NCI-H82 (cell line): ENCODE measurements at regions not wholly inside any gene's neighbourhood (a gene's known extent, or its start where the extent isn't known, plus 50 kb on each side); places are given as distances from the start of the nearest gene placed in this dataset.
A peak's percentile ranks its signal among the peaks of the same experiment; 100 is the strongest.
"Not testable (repeated sequence)": the region's sequence is repeated elsewhere in the genome, so short reads cannot be mapped to it uniquely, and the experiment has no call there.

Experiments used
- DNase-seq: peaks from one replicate; lab custom pipeline; 2025; lab: John Stamatoyannopoulos, UW

GRCh38 chr1:102661481-102661880 is 446.8 kb downstream of the COL11A1 start:
- DNase-seq: peak; percentile 3

GRCh38 chr1:102659876-102660483 is 448.3 kb downstream of the COL11A1 start:
- DNase-seq: not testable (repeated sequence)

- DNase-seq: no peak
Observed at GRCh38 chr1:102655034-102655433, 453.3 kb downstream of the COL11A1 start.

GRCh38 chr1:102640872-102641271 is 467.4 kb downstream of the COL11A1 start:
- no peak for DNase-seq

- no peak for DNase-seq
Observed at GRCh38 chr1:102640312-102640711, 468.0 kb downstream of the COL11A1 start.

GRCh38 chr1:102631691-102632090 is 476.6 kb downstream of the COL11A1 start:
- DNase-seq: no peak

GRCh38 chr1:102630041-102630440 is 478.3 kb downstream of the COL11A1 start:
- DNase-seq: no peak

- DNase-seq: no peak
Observed at GRCh38 chr1:102628109-102628613, 480.2 kb downstream of the COL11A1 start.

GRCh38 chr1:102627145-102627544 is 481.2 kb downstream of the COL11A1 start:
- no peak for DNase-seq

GRCh38 chr1:102615896-102616295 is 492.4 kb downstream of the COL11A1 start:
- no peak for DNase-seq

GRCh38 chr1:102595106-102595505 is 513.2 kb downstream of the COL11A1 start:
- DNase-seq: no peak

- no peak for DNase-seq
Observed at GRCh38 chr1:102593276-102593675, 515.0 kb downstream of the COL11A1 start.

- peak; percentile 21 for DNase-seq
Observed at GRCh38 chr1:102588536-102588935, 519.8 kb downstream of the COL11A1 start.

GRCh38 chr1:102586022-102586421 is 522.3 kb downstream of the COL11A1 start:
- no peak for DNase-seq

- DNase-seq: no peak
Observed at GRCh38 chr1:102580806-102581205, 527.5 kb downstream of the COL11A1 start.

- no peak for DNase-seq
Observed at GRCh38 chr1:102578804-102579203, 529.5 kb downstream of the COL11A1 start.

GRCh38 chr1:102572637-102573036 is 535.7 kb downstream of the COL11A1 start:
- DNase-seq: no peak

- DNase-seq: no peak
Observed at GRCh38 chr1:102566182-102566581, 542.1 kb downstream of the COL11A1 start.

GRCh38 chr1:102562380-102562779 is 545.9 kb downstream of the COL11A1 start:
- no peak for DNase-seq

GRCh38 chr1:102550729-102551384 is 554.1 kb upstream of the OLFM3 start:
- peak; percentile 60 for DNase-seq

GRCh38 chr1:102546251-102546650 is 549.5 kb upstream of the OLFM3 start:
- DNase-seq: no peak

- DNase-seq: no peak
Observed at GRCh38 chr1:102535829-102536505, 539.2 kb upstream of the OLFM3 start.

- DNase-seq: no peak
Observed at GRCh38 chr1:102531036-102531435, 534.3 kb upstream of the OLFM3 start.
